ENCODE measurements at regions not wholly inside any gene's neighbourhood (a gene's known extent, or its start where the extent isn't known, plus 50 kb on each side); places are given as distances from the start of the nearest gene placed in this dataset.
"Not testable (repeated sequence)": the region's sequence is repeated elsewhere in the genome, so short reads cannot be mapped to it uniquely, and the experiment has no call there.

- Histone ChIP-seq H3K9ac (replicated peaks; ENCODE audit: extremely low read depth, insufficient read depth, low read length) (no peak overlapping the region), H3K4me2 (ENCODE audit: insufficient read depth, low read length) (no peak overlapping the region), H4K20me1 (replicated peaks; ENCODE audit: control insufficient read depth, extremely low read depth, insufficient read depth, low read length) (no peaks in the 10 kb centered on the region), H3K9me3 (replicated peaks; ENCODE audit: control insufficient read depth, insufficient read depth, low read length) (no peaks in the 10 kb centered on the region), H3K27me3 (ENCODE audit: control insufficient read depth in 2 of 2, insufficient read depth in 2 of 2, low read length in 2 of 2) (no peaks in the 10 kb centered on the region), H3K36me3 (ENCODE audit: control insufficient read depth in 2 of 2, extremely low read depth in 1 of 2, insufficient read depth in 2 of 2, low read length in 2 of 2) (no peaks in the 10 kb centered on the region), H3K79me2 (ENCODE audit: control insufficient read depth, insufficient read depth, low read length) (no peaks in the 10 kb centered on the region), H3K4me1 (ENCODE audit: control insufficient read depth, extremely low read depth, insufficient read depth, low read length) (no peaks in the 10 kb centered on the region), H3K4me3 (replicated peaks in 1 of 3; ENCODE audit: insufficient read depth in 1 of 3, low read depth in 1 of 3, low read length in 3 of 3) (no peak overlapping the region), H2AFZ (ENCODE audit: low read depth, low read length) (no peak overlapping the region), H3K9me1 (replicated peaks; ENCODE audit: control insufficient read depth, extremely low read depth, insufficient read depth, low read length) (no peaks in the 10 kb centered on the region), H3K27ac (ENCODE audit: insufficient read depth, low read depth, low read length) (no peak overlapping the region)
- TF ChIP-seq GATA2 (IDR thresholded peaks at IDR 0.05; ENCODE audit: insufficient read depth, insufficient read length, low read depth, low read length) (no peak), MYC (IDR thresholded peaks at IDR 0.05; ENCODE audit: low read depth, low read length) (no peak), EZH2 (IDR thresholded peaks at IDR 0.05; ENCODE audit: borderline replicate concordance, low read depth, low read length, severe bottlenecking) (no peak), JUN (IDR thresholded peaks at IDR 0.05; ENCODE audit: borderline replicate concordance, insufficient read depth, insufficient read length, low read depth) (no peak), FOS (IDR thresholded peaks at IDR 0.05; ENCODE audit: borderline replicate concordance, insufficient read depth, low read length) (no peak)
- ChIA-PET POLR2A (no interaction called here), CTCF (interaction anchor here (1.0 kb wide), 2 partner anchors 38 to 1075 kb away, joined by 3 read pairs; no protein-coding TSS in a partner anchor)
- DNase-seq (ENCODE audit: low read depth, low spot score) (peak; percentile 43), FAIRE-seq (no peak)
- no TSS peak for BruUV-seq (replicated peaks)
- dilution Hi-C loops (cut with MboI; ENCODE audit: extremely low pct_ligation_motif_present, low sequenced_read_pairs): no loop called here
- intact Hi-C loops (cut with micrococcal nuclease): loop anchor here (5.0 kb wide), 1 partner anchor 35 kb away; no protein-coding TSS in a partner anchor
Observed at GRCh38 chr17:70597774-70598173, 428.4 kb downstream of the KCNJ2 start.

GRCh38 chr17:70599198-70599597 lies 429.9 kb downstream of the KCNJ2 start:
- no TSS peak for BruUV-seq (replicated peaks)
- DNase-seq (ENCODE audit: low read depth, low spot score): no peak
- Histone ChIP-seq H3K4me2 (ENCODE audit: insufficient read depth, low read length) (no peak overlapping the region), H4K20me1 (replicated peaks; ENCODE audit: control insufficient read depth, extremely low read depth, insufficient read depth, low read length) (no peaks in the 10 kb centered on the region), H2AFZ (ENCODE audit: low read depth, low read length) (no peak overlapping the region), H3K9me3 (replicated peaks; ENCODE audit: control insufficient read depth, insufficient read depth, low read length) (no peaks in the 10 kb centered on the region), H3K4me3 (replicated peaks in 1 of 3; ENCODE audit: insufficient read depth in 1 of 3, low read depth in 1 of 3, low read length in 3 of 3) (no peak overlapping the region), H3K27me3 (ENCODE audit: control insufficient read depth in 2 of 2, insufficient read depth in 2 of 2, low read length in 2 of 2) (no peaks in the 10 kb centered on the region), H3K4me1 (ENCODE audit: control insufficient read depth, extremely low read depth, insufficient read depth, low read length) (no peaks in the 10 kb centered on the region), H3K36me3 (ENCODE audit: control insufficient read depth in 2 of 2, extremely low read depth in 1 of 2, insufficient read depth in 2 of 2, low read length in 2 of 2) (no peaks in the 10 kb centered on the region), H3K27ac (ENCODE audit: insufficient read depth, low read depth, low read length) (no peak overlapping the region), H3K9me1 (replicated peaks; ENCODE audit: control insufficient read depth, extremely low read depth, insufficient read depth, low read length) (no peaks in the 10 kb centered on the region), H3K79me2 (ENCODE audit: control insufficient read depth, insufficient read depth, low read length) (no peaks in the 10 kb centered on the region), H3K9ac (replicated peaks; ENCODE audit: extremely low read depth, insufficient read depth, low read length) (no peak overlapping the region)
- TF ChIP-seq POLR2A (IDR thresholded peaks at IDR 0.05; ENCODE audit: low read depth, low read length) (no peak), MAX (IDR thresholded peaks at IDR 0.05; ENCODE audit: insufficient read depth, insufficient read length) (no peak)
- ChIA-PET CTCF (no interaction called here), POLR2A (no interaction called here)
- intact Hi-C loops (cut with micrococcal nuclease): loop anchor here (5.0 kb wide), 1 partner anchor 37 kb away; no protein-coding TSS in a partner anchor
- FAIRE-seq: no peak
- dilution Hi-C loops (cut with MboI; ENCODE audit: extremely low pct_ligation_motif_present, low sequenced_read_pairs): no loop called here

- H3K36me3 ChIP-seq (ENCODE audit: control insufficient read depth in 2 of 2, extremely low read depth in 1 of 2, insufficient read depth in 2 of 2, low read length in 2 of 2); H3K79me2 ChIP-seq (ENCODE audit: control insufficient read depth, insufficient read depth, low read length); H3K4me3 ChIP-seq (replicated peaks in 1 of 3; ENCODE audit: insufficient read depth in 1 of 3, low read depth in 1 of 3, low read length in 3 of 3); dilution Hi-C loops (cut with MboI; ENCODE audit: extremely low pct_ligation_motif_present, low sequenced_read_pairs); H4K20me1 ChIP-seq (replicated peaks; ENCODE audit: control insufficient read depth, extremely low read depth, insufficient read depth, low read length); H3K27me3 ChIP-seq (ENCODE audit: control insufficient read depth in 2 of 2, insufficient read depth in 2 of 2, low read length in 2 of 2); H3K9me3 ChIP-seq (replicated peaks; ENCODE audit: control insufficient read depth, insufficient read depth, low read length); FAIRE-seq; DNase-seq (ENCODE audit: low read depth, low spot score); H3K9ac ChIP-seq (replicated peaks; ENCODE audit: extremely low read depth, insufficient read depth, low read length); H3K4me2 ChIP-seq (ENCODE audit: insufficient read depth, low read length); BruUV-seq (replicated peaks); H3K4me1 ChIP-seq (ENCODE audit: control insufficient read depth, extremely low read depth, insufficient read depth, low read length); POLR2A ChIA-PET; H2AFZ ChIP-seq (ENCODE audit: low read depth, low read length); H3K9me1 ChIP-seq (replicated peaks; ENCODE audit: control insufficient read depth, extremely low read depth, insufficient read depth, low read length); H3K27ac ChIP-seq (ENCODE audit: insufficient read depth, low read depth, low read length): not testable (repeated sequence)
- intact Hi-C loops (cut with micrococcal nuclease): loop anchor here (5.0 kb wide), 1 partner anchor 38 kb away; no protein-coding TSS in a partner anchor
- CTCF ChIA-PET: interaction anchor here (1.2 kb wide), 1 partner anchor 47 kb away, joined by 3 read pairs; no protein-coding TSS in a partner anchor
Observed at GRCh38 chr17:70599945-70600344, 430.6 kb downstream of the KCNJ2 start.

Data from endothelial cell of umbilical vein (primary cell).